Astrocyte (in vitro differentiated cells and primary cell): ENCODE measurements at regions not wholly inside any gene's neighbourhood (a gene's known extent, or its start where the extent isn't known, plus 50 kb on each side); places are given as distances from the start of the nearest gene placed in this dataset.

Experiments
- DNase-seq: peaks from one replicate; pipeline ENCODE4 v3.0.0-alpha.2; 2010; ENCODE audit warnings: low read depth
- FAIRE-seq: peaks from 2 replicates; lab custom pipeline; 2011; peaks lifted over from hg19 to GRCh38; lab: Jason Lieb, UNC
- H2AFZ ChIP-seq: 2 replicates; pipeline ENCODE4 v1.6.0; 2012; ENCODE audit warnings: low read depth, low read length, inconsistent platforms
- H3K27ac ChIP-seq: 2 replicates; pipeline ENCODE4 v1.5.1; 2011; ENCODE audit warnings: low read depth, low read length, inconsistent platforms
- H3K27me3 ChIP-seq: 2 replicates; pipeline ENCODE4 v1.6.0; 2011; ENCODE audit warnings: low read length, inconsistent platforms; ENCODE audit not compliant: insufficient read depth
- H3K36me3 ChIP-seq: 2 replicates; pipeline ENCODE4 v1.5.1; 2011; ENCODE audit warnings: low read length, inconsistent platforms; ENCODE audit not compliant: insufficient read depth
- H3K4me1 ChIP-seq: 2 replicates; pipeline ENCODE4 v1.5.1; 2011; ENCODE audit warnings: low read length, inconsistent platforms; ENCODE audit not compliant: insufficient read depth
- H3K4me2 ChIP-seq: 2 replicates; pipeline ENCODE4 v1.6.0; 2012; ENCODE audit warnings: low read length, inconsistent platforms
- H3K4me3 ChIP-seq: 2 replicates; pipeline ENCODE4 v1.5.1; 2011; ENCODE audit warnings: low read depth, mild to moderate bottlenecking, low read length, inconsistent platforms; ENCODE audit not compliant: insufficient read depth
- H3K79me2 ChIP-seq: 2 replicates; pipeline ENCODE4 v1.6.0; 2012; ENCODE audit warnings: mild to moderate bottlenecking, low read length, inconsistent platforms; ENCODE audit not compliant: insufficient read depth
- H3K9ac ChIP-seq: 2 replicates; pipeline ENCODE4 v1.6.0; 2012; ENCODE audit warnings: mild to moderate bottlenecking, low read length, inconsistent platforms
- H3K9me3 ChIP-seq: 2 replicates; pipeline ENCODE4 v1.5.1; 2012; ENCODE audit warnings: low read depth, mild to moderate bottlenecking, low read length, inconsistent platforms; ENCODE audit not compliant: insufficient read depth
- H4K20me1 ChIP-seq: 2 replicates; pipeline ENCODE4 v1.6.0; 2012; ENCODE audit warnings: low read length, inconsistent platforms; ENCODE audit not compliant: insufficient read depth
- H3K27ac Mint-ChIP-seq: one replicate; pipeline ENCODE4 v1.8.0; 2021; ENCODE audit warnings: mild to moderate bottlenecking, mixed read lengths; ENCODE audit not compliant: unreplicated experiment
- H3K27me3 Mint-ChIP-seq: one replicate; pipeline ENCODE4 v1.8.0; 2021; ENCODE audit warnings: low read depth, mixed read lengths; ENCODE audit not compliant: unreplicated experiment
- H3K36me3 Mint-ChIP-seq: one replicate; pipeline ENCODE4 v1.8.0; 2021; ENCODE audit warnings: low read depth, mixed read lengths; ENCODE audit not compliant: unreplicated experiment
- H3K4me1 Mint-ChIP-seq: one replicate; pipeline ENCODE4 v1.8.0; 2021; ENCODE audit warnings: low read depth, mixed read lengths; ENCODE audit not compliant: unreplicated experiment
- H3K4me3 Mint-ChIP-seq: one replicate; pipeline ENCODE4 v1.8.0; 2021; ENCODE audit warnings: mild to moderate bottlenecking, moderate library complexity, mixed read lengths; ENCODE audit not compliant: unreplicated experiment
- H3K9me3 Mint-ChIP-seq: one replicate; pipeline ENCODE4 v1.8.0; 2021; ENCODE audit warnings: mild to moderate bottlenecking, mixed read lengths; ENCODE audit not compliant: unreplicated experiment
- CTCF ChIP-seq: IDR thresholded peaks from 2 replicates; pipeline ENCODE4 v1.5.1; 2011; ENCODE audit warnings: low read depth, mild to moderate bottlenecking, inconsistent platforms, low read length, moderate library complexity; ENCODE audit not compliant: insufficient read depth
- EZH2 ChIP-seq: IDR thresholded peaks from 2 replicates; pipeline ENCODE4 v1.6.1; 2012; ENCODE audit warnings: mild to moderate bottlenecking, low read length, inconsistent platforms; ENCODE audit not compliant: insufficient read depth

DNA sequence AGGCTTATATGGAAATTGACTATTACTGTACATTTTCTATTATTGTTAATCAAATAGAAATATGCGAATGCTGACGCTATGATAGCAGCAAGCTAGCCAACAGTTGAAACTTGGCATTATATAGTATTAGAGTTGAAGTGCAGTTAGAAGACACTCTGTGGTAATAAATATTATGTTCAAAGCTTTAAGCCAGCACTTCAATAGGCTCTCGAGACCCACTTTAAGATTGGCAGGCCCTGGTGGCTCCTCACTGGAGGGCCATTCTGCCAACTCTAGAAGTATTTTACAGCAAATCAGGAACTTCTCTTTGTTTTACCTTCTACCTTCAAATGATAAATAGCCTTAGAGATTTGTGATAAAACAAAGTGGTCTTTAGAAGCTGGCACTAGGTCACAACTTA is 2029.0 kb upstream of the WWC1 start:
- Histone ChIP-seq H4K20me1 (no peaks in the 10 kb centered on the region), H3K36me3 (no peaks in the 10 kb centered on the region), H3K4me1 (no peaks in the 10 kb centered on the region), H3K4me3 (no peak overlapping the region), H3K79me2 (no peaks in the 10 kb centered on the region), H3K4me2 (no peak overlapping the region), H3K9me3 (no peaks in the 10 kb centered on the region), H3K27me3 (no peaks in the 10 kb centered on the region), H3K27ac (no peak overlapping the region), H3K9ac (no peak overlapping the region), H2AFZ (no peak overlapping the region)
- Mint-ChIP-seq H3K27ac (no peak overlapping the region), H3K4me3 (no peak overlapping the region), H3K27me3 (no peaks in the 10 kb centered on the region), H3K9me3 (no peaks in the 10 kb centered on the region), H3K4me1 (no peaks in the 10 kb centered on the region), H3K36me3 (no peaks in the 10 kb centered on the region)
- DNase-seq (no peak), FAIRE-seq (no peak)
- TF ChIP-seq EZH2 (no peak), CTCF (no peak)

DNA sequence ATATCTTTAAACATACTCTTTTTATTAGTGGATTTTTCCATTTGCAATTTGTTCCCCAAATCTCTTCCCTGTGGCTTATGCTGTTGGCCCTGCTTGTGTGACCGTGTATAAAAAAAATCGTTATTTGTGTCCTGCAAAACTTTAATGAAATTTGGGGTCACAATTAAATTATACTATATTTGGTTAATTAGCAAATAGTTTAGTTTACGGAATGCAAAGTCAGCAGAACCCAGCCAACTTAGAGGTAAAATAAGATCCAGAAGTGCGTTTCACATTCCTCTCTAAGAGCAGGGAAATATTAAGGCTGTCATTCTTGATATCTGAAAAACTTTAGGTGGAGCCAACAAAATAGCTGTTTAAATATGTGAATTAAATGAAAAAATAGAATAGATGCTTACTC is 2023.5 kb upstream of the WWC1 start:
- H3K27me3 Mint-ChIP-seq: no peaks in the 10 kb centered on the region
- Histone ChIP-seq H4K20me1 (no peaks in the 10 kb centered on the region), H3K27me3 (no peaks in the 10 kb centered on the region), H3K4me1 (no peaks in the 10 kb centered on the region), H2AFZ (no peak overlapping the region), H3K27ac (no peak overlapping the region), H3K4me2 (no peak overlapping the region), H3K79me2 (no peaks in the 10 kb centered on the region), H3K4me3 (no peak overlapping the region), H3K9ac (no peak overlapping the region), H3K9me3 (no peaks in the 10 kb centered on the region), H3K36me3 (no peaks in the 10 kb centered on the region)
- DNase-seq: no peak
- no peak overlapping the region for H3K4me3 Mint-ChIP-seq
- no peak for FAIRE-seq
- no peak overlapping the region for H3K27ac Mint-ChIP-seq
- H3K36me3 Mint-ChIP-seq: no peaks in the 10 kb centered on the region
- H3K9me3 Mint-ChIP-seq: no peaks in the 10 kb centered on the region
- TF ChIP-seq CTCF: no peak
- TF ChIP-seq EZH2: no peak
- H3K4me1 Mint-ChIP-seq: no peaks in the 10 kb centered on the region

DNA sequence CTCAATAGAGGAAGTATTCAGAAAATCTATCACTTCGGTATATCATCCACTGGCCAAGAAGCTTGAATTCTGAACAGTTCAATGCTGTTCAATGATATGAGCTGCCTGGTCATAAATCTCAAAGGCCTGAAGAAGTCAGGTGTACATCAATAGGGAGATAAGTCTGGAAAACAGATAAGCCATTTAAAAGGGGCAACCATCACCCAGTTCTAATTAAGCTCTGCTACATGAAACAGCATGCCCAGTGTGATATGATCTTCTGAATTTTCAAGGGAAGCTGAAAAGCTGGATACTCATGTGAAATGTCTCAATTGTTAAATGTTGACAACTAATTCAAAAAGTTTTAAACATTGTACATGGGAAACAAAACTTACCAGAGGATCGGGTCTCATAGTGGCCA is 2020.7 kb upstream of the WWC1 start:
- H3K4me3 ChIP-seq: no peak overlapping the region
- no peak overlapping the region for H3K4me2 ChIP-seq
- no peaks in the 10 kb centered on the region for H3K9me3 Mint-ChIP-seq
- no peaks in the 10 kb centered on the region for H3K4me1 ChIP-seq
- H3K36me3 ChIP-seq: no peaks in the 10 kb centered on the region
- no peak overlapping the region for H3K4me3 Mint-ChIP-seq
- FAIRE-seq: no peak
- H3K4me1 Mint-ChIP-seq: no peaks in the 10 kb centered on the region
- TF ChIP-seq EZH2: no peak
- no peak for TF ChIP-seq CTCF
- no peak overlapping the region for H3K27ac ChIP-seq
- H3K27ac Mint-ChIP-seq: no peak overlapping the region
- H3K79me2 ChIP-seq: no peaks in the 10 kb centered on the region
- no peak for DNase-seq
- H3K27me3 Mint-ChIP-seq: no peaks in the 10 kb centered on the region
- H4K20me1 ChIP-seq: no peaks in the 10 kb centered on the region
- no peak overlapping the region for H3K9ac ChIP-seq
- no peak overlapping the region for H2AFZ ChIP-seq
- no peaks in the 10 kb centered on the region for H3K36me3 Mint-ChIP-seq
- no peaks in the 10 kb centered on the region for H3K9me3 ChIP-seq
- no peaks in the 10 kb centered on the region for H3K27me3 ChIP-seq
